GM23338 (cell line): ENCODE measurements at regions not wholly inside any gene's neighbourhood (a gene's known extent, or its start where the extent isn't known, plus 50 kb on each side); places are given as distances from the start of the nearest gene placed in this dataset.

ENCODE experiments used
- ATAC-seq: fragments of 200-7000 bp; cut with Tn5 transposase; 3 replicates; pipeline ENCODE4 v1.9.1; 2020
- DNase-seq: peaks from one replicate; pipeline ENCODE4 v3.0.0-alpha.2; 2015; ENCODE audit warnings: low spot score
- H2AFZ ChIP-seq: fragments of 200-600 bp; sonication (generic); 2 replicates; pipeline ENCODE4 v1.8.0; 2016; ENCODE audit warnings: antibody characterized with exemption, mild to moderate bottlenecking, moderate library complexity
- H3F3A ChIP-seq: fragments of 200-600 bp; sonication (generic); replicated peaks from 2 replicates; pipeline ENCODE4 v1.8.0; 2017; ENCODE audit warnings: antibody characterized with exemption, mixed run types, low read depth
- H3K27ac ChIP-seq: fragments of 200-600 bp; sonication (generic); 2 replicates; pipeline ENCODE4 v1.6.1; 2016; ENCODE audit warnings: low read depth
- H3K27me3 ChIP-seq: fragments of 200-600 bp; sonication (generic); 2 replicates; pipeline ENCODE4 v1.8.0; 2016; ENCODE audit warnings: mild to moderate bottlenecking, mixed run types, moderate library complexity; ENCODE audit not compliant: insufficient read depth
- H3K36me3 ChIP-seq: fragments of 200-600 bp; sonication (generic); 2 replicates; pipeline ENCODE4 v1.8.0; 2016; ENCODE audit warnings: mild to moderate bottlenecking; ENCODE audit not compliant: insufficient read depth
- H3K4me1 ChIP-seq: fragments of 200-600 bp; sonication (generic); 2 replicates; pipeline ENCODE4 v1.8.0; 2016; ENCODE audit warnings: mild to moderate bottlenecking, moderate library complexity; ENCODE audit not compliant: insufficient read depth
- H3K4me2 ChIP-seq: fragments of 200-600 bp; sonication (generic); 2 replicates; pipeline ENCODE4 v1.7.1; 2017; ENCODE audit warnings: mixed run types
- H3K4me3 ChIP-seq: fragments of 200-600 bp; sonication (generic); 2 replicates; pipeline ENCODE4 v1.6.1; 2016; ENCODE audit warnings: mixed run types
- H3K79me2 ChIP-seq: fragments of 200-600 bp; sonication (generic); replicated peaks from 2 replicates; pipeline ENCODE4 v1.8.0; 2017; ENCODE audit warnings: mild to moderate bottlenecking; ENCODE audit not compliant: insufficient read depth
- H3K9me2 ChIP-seq: fragments of 200-600 bp; sonication (generic); 2 replicates; pipeline ENCODE4 v1.8.0; 2017; ENCODE audit not compliant: insufficient read depth
- H4K20me1 ChIP-seq: fragments of 200-600 bp; sonication (generic); replicated peaks from 2 replicates; pipeline ENCODE4 v1.8.0; 2017; ENCODE audit warnings: mild to moderate bottlenecking; ENCODE audit not compliant: insufficient read depth
- H3K27ac Mint-ChIP-seq: 2 replicates; pipeline ENCODE4 v1.8.0; 2020; ENCODE audit warnings: inconsistent platforms, mild to moderate bottlenecking, moderate library complexity, mixed read lengths
- H3K27me3 Mint-ChIP-seq: 3 replicates; pipeline ENCODE4 v1.8.0; 2022; ENCODE audit warnings: low read depth, mild to moderate bottlenecking, moderate library complexity, mixed read lengths, inconsistent platforms; ENCODE audit not compliant: insufficient read depth, poor library complexity
- H3K36me3 Mint-ChIP-seq: 3 replicates; pipeline ENCODE4 v1.8.0; 2021; ENCODE audit warnings: low read depth, mild to moderate bottlenecking, inconsistent platforms, moderate library complexity, mixed read lengths
- H3K4me1 Mint-ChIP-seq: 3 replicates; pipeline ENCODE4 v1.8.0; 2020; ENCODE audit warnings: mild to moderate bottlenecking, inconsistent platforms, mixed read lengths
- H3K4me3 Mint-ChIP-seq: 3 replicates; pipeline ENCODE4 v1.8.0; 2021; ENCODE audit warnings: moderate library complexity, mild to moderate bottlenecking, inconsistent platforms, mixed read lengths
- H3K9me3 Mint-ChIP-seq: 3 replicates; pipeline ENCODE4 v1.8.0; 2020; ENCODE audit warnings: moderate library complexity, mild to moderate bottlenecking, inconsistent platforms, mixed read lengths
- CREB1 ChIP-seq: fragments of 250-450 bp; sonication (Bioruptor Pico); IDR thresholded peaks from 2 replicates; pipeline ENCODE4 v1.5.0; 2020; ENCODE audit warnings: low read depth, mild to moderate bottlenecking, moderate library complexity
- EZH2 ChIP-seq: fragments of 200-600 bp; sonication (generic); IDR thresholded peaks from one replicate; pipeline ENCODE4 v1.8.0; 2017; ENCODE audit warnings: antibody characterized with exemption, mild to moderate bottlenecking, low read depth; ENCODE audit not compliant: unreplicated experiment
- JUNB ChIP-seq: IDR thresholded peaks from one replicate; pipeline ENCODE4 v1.6.1; 2016; ENCODE audit warnings: antibody characterized with exemption; ENCODE audit not compliant: unreplicated experiment
- NANOG ChIP-seq: IDR thresholded peaks from 2 replicates; pipeline ENCODE4 v1.6.1; 2016; ENCODE audit warnings: antibody characterized with exemption, borderline replicate concordance
- STAT1 ChIP-seq: IDR thresholded peaks from one replicate; pipeline ENCODE4 v1.6.1; 2016; ENCODE audit warnings: antibody characterized with exemption; ENCODE audit not compliant: unreplicated experiment
- ZNF114 ChIP-seq: fragments of 250-450 bp; sonication (Bioruptor Pico); IDR thresholded peaks from 2 replicates; pipeline ENCODE4 v1.5.0; 2020; ENCODE audit warnings: mild to moderate bottlenecking, moderate library complexity
- ZNF331 ChIP-seq: fragments of 250-450 bp; sonication (Bioruptor Pico); IDR thresholded peaks from 2 replicates; pipeline ENCODE4 v1.5.0; 2020; ENCODE audit warnings: low read depth, mild to moderate bottlenecking, moderate library complexity
- TF ChIP-seq, protein P1 (sequence below): IDR thresholded peaks from one replicate; pipeline ENCODE4 v1.6.1; 2018; ENCODE audit warnings: antibody characterized with exemption; ENCODE audit not compliant: unreplicated experiment
- TF ChIP-seq, protein P2 (sequence below): fragments of 250-450 bp; sonication (Bioruptor Pico); IDR thresholded peaks from 2 replicates; pipeline ENCODE4 v1.5.0; 2020; ENCODE audit warnings: mild to moderate bottlenecking, moderate library complexity
- TF ChIP-seq, protein P3 (sequence below): IDR thresholded peaks from 2 replicates; pipeline ENCODE4 v1.6.1; 2016; ENCODE audit warnings: antibody characterized with exemption

DNA sequence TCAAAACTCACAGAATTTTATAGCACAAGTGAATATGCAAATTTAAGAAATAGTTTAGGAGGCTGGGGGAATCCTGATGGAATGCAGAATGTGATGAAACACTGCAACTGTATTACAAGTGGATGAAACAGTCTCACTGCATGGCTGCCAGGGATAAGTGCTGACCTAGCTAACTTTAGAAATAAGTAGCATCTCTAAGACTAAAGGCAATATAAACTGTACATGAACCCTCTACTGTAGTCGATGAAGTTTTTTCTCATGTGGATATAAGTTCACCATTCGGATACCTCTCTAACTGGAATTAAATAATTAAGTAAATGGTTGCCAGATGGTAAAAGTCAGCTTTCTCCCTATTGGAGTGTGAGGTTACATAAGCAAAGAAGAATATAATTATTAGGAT is 777.8 kb upstream of the RAB6C start:
- Histone ChIP-seq H3F3A (no peaks in the 10 kb centered on the region), H3K36me3 (no peaks in the 10 kb centered on the region), H3K4me3 (no peak overlapping the region), H3K79me2 (no peaks in the 10 kb centered on the region), H2AFZ (no peak overlapping the region), H4K20me1 (no peaks in the 10 kb centered on the region), H3K4me1 (no peaks in the 10 kb centered on the region), H3K9me2 (no peaks in the 10 kb centered on the region), H3K27me3 (no peaks in the 10 kb centered on the region), H3K27ac (no peak overlapping the region), H3K4me2 (no peak overlapping the region)
- no peaks in the 10 kb centered on the region for H3K36me3 Mint-ChIP-seq
- H3K9me3 Mint-ChIP-seq: no peaks in the 10 kb centered on the region
- DNase-seq: peak; percentile 13
- peak overlapping the region; percentile 30; the same call in 1 of the 2 replicates for H3K27ac Mint-ChIP-seq
- no peak for TF ChIP-seq NANOG
- peaks cover 14% of the 10 kb centered on the region; the same call in 2 of the 3 replicates for H3K4me1 Mint-ChIP-seq
- ATAC-seq: no peak
- no peaks in the 10 kb centered on the region for H3K27me3 Mint-ChIP-seq
- no peak overlapping the region for H3K4me3 Mint-ChIP-seq

DNA sequence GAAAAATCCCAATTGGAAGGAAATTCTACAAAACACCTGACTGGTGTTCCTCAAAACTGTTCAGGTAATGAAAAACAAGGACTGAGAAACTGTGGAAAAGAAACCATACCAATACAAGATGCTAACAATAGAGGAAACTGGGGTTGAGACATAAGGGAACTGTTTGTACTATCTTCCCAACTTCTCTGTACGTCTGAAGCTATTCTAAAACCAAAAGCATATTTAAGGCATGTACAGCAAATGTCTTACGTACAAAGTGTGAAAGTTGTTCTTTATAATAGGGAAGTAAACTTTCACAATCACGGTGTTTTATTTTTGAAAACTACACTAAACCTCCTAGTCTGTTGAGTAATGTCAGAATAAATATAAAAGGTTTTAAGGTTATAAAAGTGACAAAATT is 776.1 kb upstream of the RAB6C start:
- Mint-ChIP-seq H3K27ac (no peak overlapping the region), H3K4me3 (no peak overlapping the region), H3K9me3 (no peaks in the 10 kb centered on the region), H3K36me3 (no peaks in the 10 kb centered on the region), H3K4me1 (peaks cover 12% of the 10 kb centered on the region; the same call in 2 of the 3 replicates), H3K27me3 (peaks cover 1% of the 10 kb centered on the region)
- no peak overlapping the region for H3K4me2 ChIP-seq
- H3K36me3 ChIP-seq: no peaks in the 10 kb centered on the region
- H3K9me2 ChIP-seq: no peaks in the 10 kb centered on the region
- H3K4me3 ChIP-seq: no peak overlapping the region
- no peaks in the 10 kb centered on the region for H3K27me3 ChIP-seq
- ATAC-seq (no peak), DNase-seq (no peak)
- no peaks in the 10 kb centered on the region for H3K79me2 ChIP-seq
- TF ChIP-seq, protein P1, sequence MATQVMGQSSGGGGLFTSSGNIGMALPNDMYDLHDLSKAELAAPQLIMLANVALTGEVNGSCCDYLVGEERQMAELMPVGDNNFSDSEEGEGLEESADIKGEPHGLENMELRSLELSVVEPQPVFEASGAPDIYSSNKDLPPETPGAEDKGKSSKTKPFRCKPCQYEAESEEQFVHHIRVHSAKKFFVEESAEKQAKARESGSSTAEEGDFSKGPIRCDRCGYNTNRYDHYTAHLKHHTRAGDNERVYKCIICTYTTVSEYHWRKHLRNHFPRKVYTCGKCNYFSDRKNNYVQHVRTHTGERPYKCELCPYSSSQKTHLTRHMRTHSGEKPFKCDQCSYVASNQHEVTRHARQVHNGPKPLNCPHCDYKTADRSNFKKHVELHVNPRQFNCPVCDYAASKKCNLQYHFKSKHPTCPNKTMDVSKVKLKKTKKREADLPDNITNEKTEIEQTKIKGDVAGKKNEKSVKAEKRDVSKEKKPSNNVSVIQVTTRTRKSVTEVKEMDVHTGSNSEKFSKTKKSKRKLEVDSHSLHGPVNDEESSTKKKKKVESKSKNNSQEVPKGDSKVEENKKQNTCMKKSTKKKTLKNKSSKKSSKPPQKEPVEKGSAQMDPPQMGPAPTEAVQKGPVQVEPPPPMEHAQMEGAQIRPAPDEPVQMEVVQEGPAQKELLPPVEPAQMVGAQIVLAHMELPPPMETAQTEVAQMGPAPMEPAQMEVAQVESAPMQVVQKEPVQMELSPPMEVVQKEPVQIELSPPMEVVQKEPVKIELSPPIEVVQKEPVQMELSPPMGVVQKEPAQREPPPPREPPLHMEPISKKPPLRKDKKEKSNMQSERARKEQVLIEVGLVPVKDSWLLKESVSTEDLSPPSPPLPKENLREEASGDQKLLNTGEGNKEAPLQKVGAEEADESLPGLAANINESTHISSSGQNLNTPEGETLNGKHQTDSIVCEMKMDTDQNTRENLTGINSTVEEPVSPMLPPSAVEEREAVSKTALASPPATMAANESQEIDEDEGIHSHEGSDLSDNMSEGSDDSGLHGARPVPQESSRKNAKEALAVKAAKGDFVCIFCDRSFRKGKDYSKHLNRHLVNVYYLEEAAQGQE: no peak
- TF ChIP-seq ZNF331 (CRISPR knock-in tag) (no peak), CREB1 (CRISPR knock-in tag) (no peak), JUNB (no peak), NANOG (no peak), ZNF114 (CRISPR knock-in tag) (no peak), EZH2 (no peak), STAT1 (no peak)
- TF ChIP-seq, protein P2, sequence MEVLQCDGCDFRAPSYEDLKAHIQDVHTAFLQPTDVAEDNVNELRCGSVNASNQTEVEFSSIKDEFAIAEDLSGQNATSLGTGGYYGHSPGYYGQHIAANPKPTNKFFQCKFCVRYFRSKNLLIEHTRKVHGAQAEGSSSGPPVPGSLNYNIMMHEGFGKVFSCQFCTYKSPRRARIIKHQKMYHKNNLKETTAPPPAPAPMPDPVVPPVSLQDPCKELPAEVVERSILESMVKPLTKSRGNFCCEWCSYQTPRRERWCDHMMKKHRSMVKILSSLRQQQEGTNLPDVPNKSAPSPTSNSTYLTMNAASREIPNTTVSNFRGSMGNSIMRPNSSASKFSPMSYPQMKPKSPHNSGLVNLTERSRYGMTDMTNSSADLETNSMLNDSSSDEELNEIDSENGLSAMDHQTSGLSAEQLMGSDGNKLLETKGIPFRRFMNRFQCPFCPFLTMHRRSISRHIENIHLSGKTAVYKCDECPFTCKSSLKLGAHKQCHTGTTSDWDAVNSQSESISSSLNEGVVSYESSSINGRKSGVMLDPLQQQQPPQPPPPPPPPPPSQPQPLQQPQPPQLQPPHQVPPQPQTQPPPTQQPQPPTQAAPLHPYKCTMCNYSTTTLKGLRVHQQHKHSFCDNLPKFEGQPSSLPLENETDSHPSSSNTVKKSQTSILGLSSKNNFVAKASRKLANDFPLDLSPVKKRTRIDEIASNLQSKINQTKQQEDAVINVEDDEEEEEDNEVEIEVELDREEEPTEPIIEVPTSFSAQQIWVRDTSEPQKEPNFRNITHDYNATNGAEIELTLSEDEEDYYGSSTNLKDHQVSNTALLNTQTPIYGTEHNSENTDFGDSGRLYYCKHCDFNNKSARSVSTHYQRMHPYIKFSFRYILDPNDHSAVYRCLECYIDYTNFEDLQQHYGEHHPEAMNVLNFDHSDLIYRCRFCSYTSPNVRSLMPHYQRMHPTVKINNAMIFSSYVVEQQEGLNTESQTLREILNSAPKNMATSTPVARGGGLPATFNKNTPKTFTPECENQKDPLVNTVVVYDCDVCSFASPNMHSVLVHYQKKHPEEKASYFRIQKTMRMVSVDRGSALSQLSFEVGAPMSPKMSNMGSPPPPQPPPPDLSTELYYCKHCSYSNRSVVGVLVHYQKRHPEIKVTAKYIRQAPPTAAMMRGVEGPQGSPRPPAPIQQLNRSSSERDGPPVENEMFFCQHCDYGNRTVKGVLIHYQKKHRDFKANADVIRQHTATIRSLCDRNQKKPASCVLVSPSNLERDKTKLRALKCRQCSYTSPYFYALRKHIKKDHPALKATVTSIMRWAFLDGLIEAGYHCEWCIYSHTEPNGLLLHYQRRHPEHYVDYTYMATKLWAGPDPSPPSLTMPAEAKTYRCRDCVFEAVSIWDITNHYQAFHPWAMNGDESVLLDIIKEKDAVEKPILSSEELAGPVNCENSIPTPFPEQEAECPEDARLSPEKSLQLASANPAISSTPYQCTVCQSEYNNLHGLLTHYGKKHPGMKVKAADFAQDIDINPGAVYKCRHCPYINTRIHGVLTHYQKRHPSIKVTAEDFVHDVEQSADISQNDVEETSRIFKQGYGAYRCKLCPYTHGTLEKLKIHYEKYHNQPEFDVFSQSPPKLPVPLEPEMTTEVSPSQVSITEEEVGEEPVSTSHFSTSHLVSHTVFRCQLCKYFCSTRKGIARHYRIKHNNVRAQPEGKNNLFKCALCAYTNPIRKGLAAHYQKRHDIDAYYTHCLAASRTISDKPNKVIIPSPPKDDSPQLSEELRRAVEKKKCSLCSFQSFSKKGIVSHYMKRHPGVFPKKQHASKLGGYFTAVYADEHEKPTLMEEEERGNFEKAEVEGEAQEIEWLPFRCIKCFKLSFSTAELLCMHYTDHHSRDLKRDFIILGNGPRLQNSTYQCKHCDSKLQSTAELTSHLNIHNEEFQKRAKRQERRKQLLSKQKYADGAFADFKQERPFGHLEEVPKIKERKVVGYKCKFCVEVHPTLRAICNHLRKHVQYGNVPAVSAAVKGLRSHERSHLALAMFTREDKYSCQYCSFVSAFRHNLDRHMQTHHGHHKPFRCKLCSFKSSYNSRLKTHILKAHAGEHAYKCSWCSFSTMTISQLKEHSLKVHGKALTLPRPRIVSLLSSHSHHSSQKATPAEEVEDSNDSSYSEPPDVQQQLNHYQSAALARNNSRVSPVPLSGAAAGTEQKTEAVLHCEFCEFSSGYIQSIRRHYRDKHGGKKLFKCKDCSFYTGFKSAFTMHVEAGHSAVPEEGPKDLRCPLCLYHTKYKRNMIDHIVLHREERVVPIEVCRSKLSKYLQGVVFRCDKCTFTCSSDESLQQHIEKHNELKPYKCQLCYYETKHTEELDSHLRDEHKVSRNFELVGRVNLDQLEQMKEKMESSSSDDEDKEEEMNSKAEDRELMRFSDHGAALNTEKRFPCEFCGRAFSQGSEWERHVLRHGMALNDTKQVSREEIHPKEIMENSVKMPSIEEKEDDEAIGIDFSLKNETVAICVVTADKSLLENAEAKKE (CRISPR knock-in tag): no peak
- TF ChIP-seq, protein P3, sequence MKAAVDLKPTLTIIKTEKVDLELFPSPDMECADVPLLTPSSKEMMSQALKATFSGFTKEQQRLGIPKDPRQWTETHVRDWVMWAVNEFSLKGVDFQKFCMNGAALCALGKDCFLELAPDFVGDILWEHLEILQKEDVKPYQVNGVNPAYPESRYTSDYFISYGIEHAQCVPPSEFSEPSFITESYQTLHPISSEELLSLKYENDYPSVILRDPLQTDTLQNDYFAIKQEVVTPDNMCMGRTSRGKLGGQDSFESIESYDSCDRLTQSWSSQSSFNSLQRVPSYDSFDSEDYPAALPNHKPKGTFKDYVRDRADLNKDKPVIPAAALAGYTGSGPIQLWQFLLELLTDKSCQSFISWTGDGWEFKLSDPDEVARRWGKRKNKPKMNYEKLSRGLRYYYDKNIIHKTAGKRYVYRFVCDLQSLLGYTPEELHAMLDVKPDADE: no peak
- no peak overlapping the region for H3K27ac ChIP-seq
- no peaks in the 10 kb centered on the region for H3K4me1 ChIP-seq
- no peaks in the 10 kb centered on the region for H3F3A ChIP-seq
- no peak overlapping the region for H2AFZ ChIP-seq
- H4K20me1 ChIP-seq: no peaks in the 10 kb centered on the region
